Upper lobe of left lung (tissue), 4 donors: ENCODE measurements at regions not wholly inside any gene's neighbourhood (a gene's known extent, or its start where the extent isn't known, plus 50 kb on each side); places are given as distances from the start of the nearest gene placed in this dataset.

Experiments used
- CTCF ChIP-seq, 6 experiments: fragments of 450-650 bp in 4 of 6; fragments of 200-600 bp in 2 of 6; sonication (generic) in 2 of 6; IDR thresholded peaks; one replicate each; pipeline ENCODE4 v1.5.1; 2016 to 2019; ENCODE audit warnings: antibody characterized with exemption in 6 of 6
- EP300 ChIP-seq, 4 donors: sonication (generic); formaldehyde crosslinking; IDR thresholded peaks; one replicate each; pipeline ENCODE4 v1.5.1; 2017; ENCODE audit warnings: antibody characterized with exemption in 4 of 4, control low read depth in 2 of 4
- POLR2A ChIP-seq, 4 donors: fragments of 450-650 bp; IDR thresholded peaks; one replicate each; pipeline ENCODE4 v1.5.1; 2016 to 2017; ENCODE audit warnings: antibody characterized with exemption in 4 of 4, mild to moderate bottlenecking in 2 of 4
- POLR2AphosphoS5 ChIP-seq, 2 donors: sonication (generic); formaldehyde crosslinking; IDR thresholded peaks; one replicate each; pipeline ENCODE4 v1.5.1; 2017; ENCODE audit warnings: antibody characterized with exemption in 2 of 2

- TF ChIP-seq CTCF (IDR thresholded peaks at IDR 0.05) = no peak
- TF ChIP-seq POLR2A (IDR thresholded peaks at IDR 0.05) = no peak
- no peak for TF ChIP-seq POLR2AphosphoS5 (IDR thresholded peaks at IDR 0.05)
- TF ChIP-seq EP300 (IDR thresholded peaks at IDR 0.05) = no peak
Measured at GRCh38 chr10:9719246-9719645, 1298.4 kb upstream of the CELF2 start.
